Activated CD4-positive, alpha-beta T cell treated with anti-CD3 and anti-CD28 coated beads for 36 hours (primary cell): ENCODE measurements at regions not wholly inside any gene's neighbourhood (a gene's known extent, or its start where the extent isn't known, plus 50 kb on each side); places are given as distances from the start of the nearest gene placed in this dataset.

ENCODE experiments used
- ATAC-seq: fragments of 200-7000 bp; cut with Tn5 transposase; one replicate; pipeline ENCODE4 v1.10.0; 2021; ENCODE audit warnings: mild to moderate bottlenecking, moderate library complexity
- CTCF ChIA-PET: fragments of 350-600 bp; sonication (Branson Sonifier 250); formaldehyde crosslinking; loops from one replicate; lab custom pipeline; 2021; ENCODE audit warnings: antibody characterized with exemption; lab: Charles Lee
- POLR2A ChIA-PET: fragments of 350-600 bp; sonication (Branson Sonifier 250); formaldehyde crosslinking; loops from one replicate; lab custom pipeline; 2021; ENCODE audit warnings: antibody characterized with exemption, inconsistent platforms; lab: Charles Lee
- DNase-seq: peaks from one replicate; pipeline ENCODE4 v3.0.0-alpha.2; 2020
- H3K27ac Mint-ChIP-seq: one replicate; pipeline ENCODE4 v1.8.0; 2021; ENCODE audit warnings: mixed read lengths
- H3K27me3 Mint-ChIP-seq: one replicate; pipeline ENCODE4 v1.8.0; 2021; ENCODE audit warnings: mixed read lengths
- H3K36me3 Mint-ChIP-seq: one replicate; pipeline ENCODE4 v1.8.0; 2021; ENCODE audit warnings: low read depth, mixed read lengths
- H3K4me1 Mint-ChIP-seq: one replicate; pipeline ENCODE4 v1.8.0; 2021; ENCODE audit warnings: mixed read lengths
- H3K4me3 Mint-ChIP-seq: one replicate; pipeline ENCODE4 v1.8.0; 2021; ENCODE audit warnings: mild to moderate bottlenecking, moderate library complexity, mixed read lengths
- H3K9me3 Mint-ChIP-seq: one replicate; pipeline ENCODE4 v1.8.0; 2021; ENCODE audit warnings: low read depth, mixed read lengths
- intact Hi-C, 2 experiments: fragments of 100-400 bp; cut with DNase I in 1 of 2; cut with micrococcal nuclease in 1 of 2; formaldehyde crosslinking; loops; one replicate each; pipeline versions ENCODE4 v1.14.2 to v1.15.1; 2022 to 2024; cut with DNase I, micrococcal nuclease

DNA sequence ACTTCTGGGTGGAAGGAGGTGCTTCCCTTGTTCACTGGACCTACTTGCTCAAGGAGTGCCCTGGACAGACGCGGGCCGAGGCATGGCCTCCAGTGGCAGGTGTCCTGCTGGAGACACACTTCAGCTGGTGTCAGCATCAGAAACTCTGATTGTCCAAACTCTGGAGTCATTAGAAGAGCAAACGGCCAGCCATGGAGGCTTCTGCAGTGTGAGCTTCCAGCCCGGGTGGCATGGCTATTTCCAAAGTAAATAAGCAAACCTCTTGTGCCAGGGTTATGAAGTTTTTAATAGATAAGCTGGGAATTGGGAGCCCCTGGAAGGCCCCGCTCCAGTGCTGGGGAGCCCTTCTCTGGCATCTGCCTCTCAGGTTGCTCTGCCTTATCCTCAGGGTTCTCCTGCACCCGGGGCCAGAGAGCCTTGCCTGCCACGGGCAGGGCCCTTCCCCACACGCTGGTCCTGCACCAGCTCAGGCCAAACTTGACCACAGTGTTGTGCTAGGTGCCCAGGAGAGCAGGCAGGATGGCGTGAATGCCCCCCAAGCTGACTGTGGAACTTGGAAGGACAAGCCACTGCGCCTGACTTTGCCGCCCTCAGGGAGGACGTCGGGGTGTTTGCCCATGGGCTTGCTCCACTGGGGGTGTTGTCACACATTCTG is 285.6 kb downstream of the GADD45G start:
- Mint-ChIP-seq H3K9me3 (no peaks in the 10 kb centered on the region), H3K4me3 (no peak overlapping the region), H3K27ac (no peak overlapping the region), H3K27me3 (no peaks in the 10 kb centered on the region), H3K36me3 (no peaks in the 10 kb centered on the region), H3K4me1 (no peaks in the 10 kb centered on the region)
- intact Hi-C loops: no loop called here
- CTCF ChIA-PET: interaction anchor here (1.1 kb wide), 1 partner anchor 26 kb away, joined by 3 read pairs; no protein-coding TSS in a partner anchor
- POLR2A ChIA-PET: no interaction called here
- DNase-seq (no peak), ATAC-seq (no peak)

DNA sequence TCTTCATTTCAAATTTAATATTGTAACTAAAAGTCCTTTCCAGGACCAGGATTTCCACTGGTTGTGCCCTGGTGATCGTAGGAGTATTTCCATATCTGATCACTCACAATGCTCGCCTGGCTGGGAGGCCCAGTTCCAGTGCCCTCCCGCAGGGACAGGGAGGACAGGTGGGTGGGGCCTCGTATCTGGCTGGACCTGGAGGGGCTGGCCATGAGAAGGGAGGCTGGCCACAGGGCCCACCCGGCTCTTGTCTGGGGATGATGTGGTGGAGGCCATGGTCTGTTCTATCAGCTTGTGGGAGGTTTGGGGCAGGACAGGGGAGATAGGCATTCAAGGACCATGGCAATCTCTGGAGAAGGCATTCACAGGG is 286.4 kb downstream of the GADD45G start:
- H3K27me3 Mint-ChIP-seq: no peaks in the 10 kb centered on the region
- intact Hi-C loops: no loop called here
- ChIA-PET POLR2A (no interaction called here), CTCF (interaction anchor here (1.1 kb wide), 1 partner anchor 27 kb away, joined by 3 read pairs; no protein-coding TSS in a partner anchor)
- H3K9me3 Mint-ChIP-seq: no peaks in the 10 kb centered on the region
- DNase-seq (no peak), ATAC-seq (no peak)
- no peaks in the 10 kb centered on the region for H3K36me3 Mint-ChIP-seq
- H3K27ac Mint-ChIP-seq: no peak overlapping the region
- no peak overlapping the region for H3K4me3 Mint-ChIP-seq
- H3K4me1 Mint-ChIP-seq: no peaks in the 10 kb centered on the region

DNA sequence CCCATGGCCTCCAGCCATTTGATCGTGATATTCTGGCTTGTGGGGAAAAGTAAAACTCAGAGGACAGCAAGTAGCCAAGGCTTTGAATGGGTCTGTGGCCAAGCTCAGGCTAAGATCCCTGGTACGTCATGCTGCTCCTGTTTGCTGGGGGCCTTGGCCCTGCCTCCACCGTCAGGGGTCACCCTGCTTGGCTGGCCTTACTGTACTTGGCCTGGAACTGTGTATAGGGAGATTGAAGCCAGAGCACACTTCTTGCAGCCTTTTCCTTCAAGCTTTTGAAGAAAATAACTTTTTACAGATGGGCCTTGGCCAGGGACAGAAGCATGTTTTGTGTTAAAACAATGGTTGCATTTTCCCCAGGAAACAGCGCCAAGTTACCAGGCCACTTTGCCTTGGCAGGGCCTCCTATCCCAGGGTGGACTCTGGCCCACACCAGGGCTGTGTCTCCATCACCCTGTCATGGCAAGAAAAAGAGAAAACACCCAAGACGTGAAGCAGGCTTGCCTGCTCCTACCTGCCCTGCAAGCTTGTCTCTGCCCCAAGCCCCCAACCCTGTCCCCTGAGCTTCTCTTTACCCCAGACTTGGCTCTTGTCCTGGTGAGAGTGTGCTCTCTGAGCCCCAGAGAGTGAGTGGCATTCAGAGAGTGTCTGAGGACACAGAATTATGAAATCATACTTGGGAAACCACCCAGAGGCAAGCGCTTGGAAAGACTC is 286.9 kb downstream of the GADD45G start:
- POLR2A ChIA-PET: interaction anchor here (0.6 kb wide), 1 partner anchor 44 kb away, joined by 3 read pairs; no protein-coding TSS in a partner anchor
- CTCF ChIA-PET: no interaction called here
- Mint-ChIP-seq H3K36me3 (no peaks in the 10 kb centered on the region), H3K9me3 (no peaks in the 10 kb centered on the region), H3K4me1 (no peaks in the 10 kb centered on the region), H3K4me3 (no peak overlapping the region), H3K27ac (no peak overlapping the region), H3K27me3 (no peaks in the 10 kb centered on the region)
- ATAC-seq (no peak), DNase-seq (no peak)
- intact Hi-C loops: no loop called here

DNA sequence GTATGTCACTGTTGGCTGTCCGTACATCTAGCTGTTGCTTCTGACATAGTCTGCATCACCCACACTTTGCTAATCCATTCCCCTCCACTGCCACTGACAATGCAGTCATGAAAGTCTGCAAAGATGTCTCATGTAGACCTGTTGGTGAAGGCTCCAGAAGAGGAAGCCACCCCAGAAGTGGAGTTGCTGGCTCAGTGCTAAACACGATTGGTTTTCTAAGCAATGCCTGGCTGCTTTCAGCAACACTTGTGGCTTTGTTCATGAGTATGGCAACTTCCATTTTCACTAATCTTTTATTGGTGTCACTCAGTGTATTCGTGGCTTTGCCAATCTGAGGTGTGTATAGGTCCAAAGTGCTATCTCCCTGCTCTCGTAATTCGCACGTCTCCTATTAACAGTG is 288.1 kb downstream of the GADD45G start:
- ATAC-seq: no peak
- Mint-ChIP-seq H3K36me3 (no peaks in the 10 kb centered on the region), H3K9me3 (no peaks in the 10 kb centered on the region), H3K27me3 (peaks cover 3% of the 10 kb centered on the region), H3K4me1 (no peaks in the 10 kb centered on the region), H3K27ac (no peak overlapping the region), H3K4me3 (no peak overlapping the region)
- DNase-seq: no peak
- CTCF ChIA-PET: no interaction called here
- intact Hi-C loops: no loop called here
- POLR2A ChIA-PET: interaction anchor here (0.7 kb wide), 1 partner anchor 13 kb away, joined by 3 read pairs; no protein-coding TSS in a partner anchor

- DNase-seq (no peak), ATAC-seq (no peak)
- Mint-ChIP-seq H3K36me3 (no peaks in the 10 kb centered on the region), H3K27ac (no peak overlapping the region), H3K27me3 (peaks cover 3% of the 10 kb centered on the region), H3K4me1 (no peaks in the 10 kb centered on the region), H3K9me3 (no peaks in the 10 kb centered on the region), H3K4me3 (no peak overlapping the region)
- ChIA-PET CTCF (no interaction called here), POLR2A (no interaction called here)
- intact Hi-C loops: no loop called here
Measured at GRCh38 chr9:89893886-89894285, 289.1 kb downstream of the GADD45G start.

- no peak overlapping the region for H3K27ac Mint-ChIP-seq
- no peak for ATAC-seq
- no peak for DNase-seq
- H3K36me3 Mint-ChIP-seq: no peaks in the 10 kb centered on the region
- no peaks in the 10 kb centered on the region for H3K4me1 Mint-ChIP-seq
- ChIA-PET POLR2A (no interaction called here), CTCF (no interaction called here)
- intact Hi-C loops: no loop called here
- H3K4me3 Mint-ChIP-seq: no peak overlapping the region
- H3K27me3 Mint-ChIP-seq: peaks cover 9% of the 10 kb centered on the region
- no peaks in the 10 kb centered on the region for H3K9me3 Mint-ChIP-seq
Measured at GRCh38 chr9:89896806-89897340, 292.1 kb downstream of the GADD45G start.

GRCh38 chr9:89899573-89899972 is 294.8 kb downstream of the GADD45G start:
- ChIA-PET POLR2A (no interaction called here), CTCF (no interaction called here)
- DNase-seq (no peak), ATAC-seq (no peak)
- peaks cover 14% of the 10 kb centered on the region for H3K27me3 Mint-ChIP-seq
- no peaks in the 10 kb centered on the region for H3K4me1 Mint-ChIP-seq
- no peaks in the 10 kb centered on the region for H3K9me3 Mint-ChIP-seq
- intact Hi-C loops: no loop called here
- H3K27ac Mint-ChIP-seq: no peak overlapping the region
- no peaks in the 10 kb centered on the region for H3K36me3 Mint-ChIP-seq
- no peak overlapping the region for H3K4me3 Mint-ChIP-seq

DNA sequence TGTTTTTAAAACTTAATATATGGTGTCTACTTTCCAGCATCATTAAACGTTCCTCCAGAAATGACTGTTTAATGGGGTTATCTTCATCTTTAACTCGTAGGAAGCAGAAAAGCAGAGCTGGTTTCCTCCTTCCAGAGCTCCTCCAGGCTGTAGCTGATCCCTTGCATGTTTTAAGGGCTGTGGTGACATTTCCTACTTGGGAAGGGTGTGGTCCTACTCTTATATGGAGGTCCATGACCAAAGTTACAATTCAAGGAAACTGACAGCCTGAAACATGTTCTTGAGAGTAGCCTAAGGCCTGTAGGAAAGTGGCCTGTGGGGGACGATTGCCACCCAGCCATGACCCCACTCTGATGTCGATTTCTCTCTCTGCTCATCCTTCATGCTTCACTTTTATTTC is 297.1 kb downstream of the GADD45G start:
- ATAC-seq (no peak), DNase-seq (no peak)
- Mint-ChIP-seq H3K27me3 (peaks cover 13% of the 10 kb centered on the region), H3K36me3 (no peaks in the 10 kb centered on the region), H3K4me3 (no peak overlapping the region), H3K9me3 (no peaks in the 10 kb centered on the region), H3K4me1 (no peaks in the 10 kb centered on the region), H3K27ac (no peak overlapping the region)
- intact Hi-C loops: no loop called here
- POLR2A ChIA-PET: no interaction called here
- CTCF ChIA-PET: no interaction called here

- peaks cover 11% of the 10 kb centered on the region for H3K27me3 Mint-ChIP-seq
- ChIA-PET POLR2A (no interaction called here), CTCF (no interaction called here)
- H3K4me1 Mint-ChIP-seq: no peaks in the 10 kb centered on the region
- DNase-seq (no peak), ATAC-seq (no peak)
- no peak overlapping the region for H3K27ac Mint-ChIP-seq
- intact Hi-C loops: no loop called here
- H3K4me3 Mint-ChIP-seq: no peak overlapping the region
- no peaks in the 10 kb centered on the region for H3K9me3 Mint-ChIP-seq
- no peaks in the 10 kb centered on the region for H3K36me3 Mint-ChIP-seq
Measured at GRCh38 chr9:89902450-89903140, 297.8 kb downstream of the GADD45G start.

DNA sequence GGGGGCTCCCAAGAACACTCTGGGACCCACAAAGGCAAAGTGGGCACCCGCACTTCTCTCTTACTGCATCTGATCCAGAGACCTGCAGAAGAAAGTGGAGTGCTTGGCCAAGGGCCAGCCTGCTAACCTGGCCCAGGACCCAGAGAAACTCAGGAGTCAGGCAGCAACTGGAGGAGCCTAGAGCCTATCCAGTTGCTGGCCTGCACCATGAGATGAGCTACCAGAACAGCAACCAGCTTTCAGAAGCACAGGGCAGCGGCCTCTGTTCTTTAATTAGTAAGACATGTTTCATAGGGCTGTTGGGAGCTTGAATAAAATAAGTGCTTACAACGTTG is 298.3 kb downstream of the GADD45G start:
- H3K27ac Mint-ChIP-seq: no peak overlapping the region
- H3K4me3 Mint-ChIP-seq: no peak overlapping the region
- peaks cover 11% of the 10 kb centered on the region for H3K27me3 Mint-ChIP-seq
- POLR2A ChIA-PET: no interaction called here
- H3K9me3 Mint-ChIP-seq: no peaks in the 10 kb centered on the region
- DNase-seq (no peak), ATAC-seq (no peak)
- CTCF ChIA-PET: no interaction called here
- no peaks in the 10 kb centered on the region for H3K36me3 Mint-ChIP-seq
- no peaks in the 10 kb centered on the region for H3K4me1 Mint-ChIP-seq
- intact Hi-C loops: no loop called here

DNA sequence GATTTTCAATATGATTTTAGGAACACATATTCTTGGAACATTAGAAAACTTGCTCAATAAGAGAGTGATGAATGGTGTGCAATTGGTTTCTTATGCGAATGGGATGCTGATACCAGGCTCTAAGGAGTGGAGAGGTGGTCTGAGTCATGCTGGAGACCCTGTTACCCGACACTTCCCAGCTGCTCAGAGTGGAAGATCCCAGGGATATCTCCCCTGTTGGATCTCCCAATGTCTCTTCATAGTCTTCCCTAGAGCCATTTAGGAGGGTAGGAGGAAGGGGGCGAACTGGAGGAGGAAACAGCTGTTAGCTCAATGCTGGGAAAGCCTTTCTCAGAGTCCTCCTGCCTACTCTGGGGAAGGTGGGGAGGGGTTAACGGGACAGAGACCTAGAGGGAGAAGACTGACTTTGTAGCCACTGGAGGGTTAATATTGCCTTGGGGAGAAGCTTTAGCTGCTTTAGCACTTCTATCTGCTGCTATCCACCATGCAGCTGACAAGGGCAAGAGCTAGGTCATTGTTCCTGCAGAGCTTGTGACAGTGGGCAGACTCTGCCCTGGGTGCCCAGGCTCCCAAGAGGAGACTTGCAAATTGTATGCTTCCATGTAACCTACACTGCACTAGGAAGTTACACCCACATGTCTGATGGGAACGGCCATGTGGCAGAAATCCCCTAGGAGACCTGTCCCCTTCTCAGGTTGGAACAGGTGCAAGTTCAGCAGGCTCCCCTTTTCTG is 301.0 kb downstream of the GADD45G start:
- DNase-seq: no peak
- ChIA-PET POLR2A (no interaction called here), CTCF (interaction anchor here (0.8 kb wide), 1 partner anchor 992 kb away, joined by 4 read pairs; no protein-coding TSS in a partner anchor)
- H3K4me3 Mint-ChIP-seq: no peak overlapping the region
- no peak overlapping the region for H3K27ac Mint-ChIP-seq
- no peaks in the 10 kb centered on the region for H3K9me3 Mint-ChIP-seq
- ATAC-seq: no peak
- intact Hi-C loops: no loop called here
- H3K4me1 Mint-ChIP-seq: no peaks in the 10 kb centered on the region
- no peaks in the 10 kb centered on the region for H3K36me3 Mint-ChIP-seq
- peaks cover 10% of the 10 kb centered on the region for H3K27me3 Mint-ChIP-seq
